ENCODE measurements at regions not wholly inside any gene's neighbourhood (a gene's known extent, or its start where the extent isn't known, plus 50 kb on each side); places are given as distances from the start of the nearest gene placed in this dataset.

DNA sequence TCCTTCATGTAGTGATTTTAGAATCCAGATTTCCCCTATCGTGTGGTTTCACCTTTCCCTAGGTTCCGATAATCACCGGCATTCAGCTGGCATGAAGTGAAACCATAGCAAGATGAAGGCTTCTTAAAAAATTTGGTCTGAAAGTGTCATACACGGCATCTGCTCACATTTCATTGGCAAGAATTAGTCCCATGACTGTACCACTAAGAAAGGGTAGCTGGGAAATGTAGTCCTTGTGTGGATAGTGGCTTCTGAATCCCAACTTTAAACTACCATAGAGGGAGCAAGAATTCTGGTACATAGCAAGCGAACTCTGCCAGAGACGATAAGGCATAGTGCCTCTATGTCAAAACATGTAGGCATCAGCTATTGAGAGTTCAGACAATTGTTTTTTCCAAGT is 360.1 kb upstream of the TBX3 start:
- TF ChIP-seq, protein P1, sequence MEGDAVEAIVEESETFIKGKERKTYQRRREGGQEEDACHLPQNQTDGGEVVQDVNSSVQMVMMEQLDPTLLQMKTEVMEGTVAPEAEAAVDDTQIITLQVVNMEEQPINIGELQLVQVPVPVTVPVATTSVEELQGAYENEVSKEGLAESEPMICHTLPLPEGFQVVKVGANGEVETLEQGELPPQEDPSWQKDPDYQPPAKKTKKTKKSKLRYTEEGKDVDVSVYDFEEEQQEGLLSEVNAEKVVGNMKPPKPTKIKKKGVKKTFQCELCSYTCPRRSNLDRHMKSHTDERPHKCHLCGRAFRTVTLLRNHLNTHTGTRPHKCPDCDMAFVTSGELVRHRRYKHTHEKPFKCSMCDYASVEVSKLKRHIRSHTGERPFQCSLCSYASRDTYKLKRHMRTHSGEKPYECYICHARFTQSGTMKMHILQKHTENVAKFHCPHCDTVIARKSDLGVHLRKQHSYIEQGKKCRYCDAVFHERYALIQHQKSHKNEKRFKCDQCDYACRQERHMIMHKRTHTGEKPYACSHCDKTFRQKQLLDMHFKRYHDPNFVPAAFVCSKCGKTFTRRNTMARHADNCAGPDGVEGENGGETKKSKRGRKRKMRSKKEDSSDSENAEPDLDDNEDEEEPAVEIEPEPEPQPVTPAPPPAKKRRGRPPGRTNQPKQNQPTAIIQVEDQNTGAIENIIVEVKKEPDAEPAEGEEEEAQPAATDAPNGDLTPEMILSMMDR (IDR thresholded peaks at IDR 0.05; ENCODE audit: control extremely low read depth in 1 of 3, insufficient read depth in 1 of 3, low read depth in 1 of 3, low read length in 3 of 3): no peak
- TF ChIP-seq, protein P2, sequence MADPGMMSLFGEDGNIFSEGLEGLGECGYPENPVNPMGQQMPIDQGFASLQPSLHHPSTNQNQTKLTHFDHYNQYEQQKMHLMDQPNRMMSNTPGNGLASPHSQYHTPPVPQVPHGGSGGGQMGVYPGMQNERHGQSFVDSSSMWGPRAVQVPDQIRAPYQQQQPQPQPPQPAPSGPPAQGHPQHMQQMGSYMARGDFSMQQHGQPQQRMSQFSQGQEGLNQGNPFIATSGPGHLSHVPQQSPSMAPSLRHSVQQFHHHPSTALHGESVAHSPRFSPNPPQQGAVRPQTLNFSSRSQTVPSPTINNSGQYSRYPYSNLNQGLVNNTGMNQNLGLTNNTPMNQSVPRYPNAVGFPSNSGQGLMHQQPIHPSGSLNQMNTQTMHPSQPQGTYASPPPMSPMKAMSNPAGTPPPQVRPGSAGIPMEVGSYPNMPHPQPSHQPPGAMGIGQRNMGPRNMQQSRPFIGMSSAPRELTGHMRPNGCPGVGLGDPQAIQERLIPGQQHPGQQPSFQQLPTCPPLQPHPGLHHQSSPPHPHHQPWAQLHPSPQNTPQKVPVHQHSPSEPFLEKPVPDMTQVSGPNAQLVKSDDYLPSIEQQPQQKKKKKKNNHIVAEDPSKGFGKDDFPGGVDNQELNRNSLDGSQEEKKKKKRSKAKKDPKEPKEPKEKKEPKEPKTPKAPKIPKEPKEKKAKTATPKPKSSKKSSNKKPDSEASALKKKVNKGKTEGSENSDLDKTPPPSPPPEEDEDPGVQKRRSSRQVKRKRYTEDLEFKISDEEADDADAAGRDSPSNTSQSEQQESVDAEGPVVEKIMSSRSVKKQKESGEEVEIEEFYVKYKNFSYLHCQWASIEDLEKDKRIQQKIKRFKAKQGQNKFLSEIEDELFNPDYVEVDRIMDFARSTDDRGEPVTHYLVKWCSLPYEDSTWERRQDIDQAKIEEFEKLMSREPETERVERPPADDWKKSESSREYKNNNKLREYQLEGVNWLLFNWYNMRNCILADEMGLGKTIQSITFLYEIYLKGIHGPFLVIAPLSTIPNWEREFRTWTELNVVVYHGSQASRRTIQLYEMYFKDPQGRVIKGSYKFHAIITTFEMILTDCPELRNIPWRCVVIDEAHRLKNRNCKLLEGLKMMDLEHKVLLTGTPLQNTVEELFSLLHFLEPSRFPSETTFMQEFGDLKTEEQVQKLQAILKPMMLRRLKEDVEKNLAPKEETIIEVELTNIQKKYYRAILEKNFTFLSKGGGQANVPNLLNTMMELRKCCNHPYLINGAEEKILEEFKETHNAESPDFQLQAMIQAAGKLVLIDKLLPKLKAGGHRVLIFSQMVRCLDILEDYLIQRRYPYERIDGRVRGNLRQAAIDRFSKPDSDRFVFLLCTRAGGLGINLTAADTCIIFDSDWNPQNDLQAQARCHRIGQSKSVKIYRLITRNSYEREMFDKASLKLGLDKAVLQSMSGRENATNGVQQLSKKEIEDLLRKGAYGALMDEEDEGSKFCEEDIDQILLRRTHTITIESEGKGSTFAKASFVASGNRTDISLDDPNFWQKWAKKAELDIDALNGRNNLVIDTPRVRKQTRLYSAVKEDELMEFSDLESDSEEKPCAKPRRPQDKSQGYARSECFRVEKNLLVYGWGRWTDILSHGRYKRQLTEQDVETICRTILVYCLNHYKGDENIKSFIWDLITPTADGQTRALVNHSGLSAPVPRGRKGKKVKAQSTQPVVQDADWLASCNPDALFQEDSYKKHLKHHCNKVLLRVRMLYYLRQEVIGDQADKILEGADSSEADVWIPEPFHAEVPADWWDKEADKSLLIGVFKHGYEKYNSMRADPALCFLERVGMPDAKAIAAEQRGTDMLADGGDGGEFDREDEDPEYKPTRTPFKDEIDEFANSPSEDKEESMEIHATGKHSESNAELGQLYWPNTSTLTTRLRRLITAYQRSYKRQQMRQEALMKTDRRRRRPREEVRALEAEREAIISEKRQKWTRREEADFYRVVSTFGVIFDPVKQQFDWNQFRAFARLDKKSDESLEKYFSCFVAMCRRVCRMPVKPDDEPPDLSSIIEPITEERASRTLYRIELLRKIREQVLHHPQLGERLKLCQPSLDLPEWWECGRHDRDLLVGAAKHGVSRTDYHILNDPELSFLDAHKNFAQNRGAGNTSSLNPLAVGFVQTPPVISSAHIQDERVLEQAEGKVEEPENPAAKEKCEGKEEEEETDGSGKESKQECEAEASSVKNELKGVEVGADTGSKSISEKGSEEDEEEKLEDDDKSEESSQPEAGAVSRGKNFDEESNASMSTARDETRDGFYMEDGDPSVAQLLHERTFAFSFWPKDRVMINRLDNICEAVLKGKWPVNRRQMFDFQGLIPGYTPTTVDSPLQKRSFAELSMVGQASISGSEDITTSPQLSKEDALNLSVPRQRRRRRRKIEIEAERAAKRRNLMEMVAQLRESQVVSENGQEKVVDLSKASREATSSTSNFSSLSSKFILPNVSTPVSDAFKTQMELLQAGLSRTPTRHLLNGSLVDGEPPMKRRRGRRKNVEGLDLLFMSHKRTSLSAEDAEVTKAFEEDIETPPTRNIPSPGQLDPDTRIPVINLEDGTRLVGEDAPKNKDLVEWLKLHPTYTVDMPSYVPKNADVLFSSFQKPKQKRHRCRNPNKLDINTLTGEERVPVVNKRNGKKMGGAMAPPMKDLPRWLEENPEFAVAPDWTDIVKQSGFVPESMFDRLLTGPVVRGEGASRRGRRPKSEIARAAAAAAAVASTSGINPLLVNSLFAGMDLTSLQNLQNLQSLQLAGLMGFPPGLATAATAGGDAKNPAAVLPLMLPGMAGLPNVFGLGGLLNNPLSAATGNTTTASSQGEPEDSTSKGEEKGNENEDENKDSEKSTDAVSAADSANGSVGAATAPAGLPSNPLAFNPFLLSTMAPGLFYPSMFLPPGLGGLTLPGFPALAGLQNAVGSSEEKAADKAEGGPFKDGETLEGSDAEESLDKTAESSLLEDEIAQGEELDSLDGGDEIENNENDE (IDR thresholded peaks at IDR 0.05; ENCODE audit: insufficient replicate concordance, low read length): no peak
- TF ChIP-seq TAF7 (optimal IDR thresholded peaks at IDR 0.05; ENCODE audit: borderline replicate concordance, low read depth, low read length) (no peak), JUND (IDR thresholded peaks at IDR 0.05; ENCODE audit: low read length) (no peak), SP4 (IDR thresholded peaks at IDR 0.05; ENCODE audit: low read length) (no peak), SIRT6 (IDR thresholded peaks at IDR 0.05; ENCODE audit: low read length) (no peak), RNF2 (IDR thresholded peaks at IDR 0.05; ENCODE audit: borderline replicate concordance, low read depth, low read length, missing control alignments, poor library complexity, severe bottlenecking) (no peak), EZH2 (IDR thresholded peaks at IDR 0.05; ENCODE audit: low read depth, low read length, severe bottlenecking) (no peak)
- TF ChIP-seq, protein P3, sequence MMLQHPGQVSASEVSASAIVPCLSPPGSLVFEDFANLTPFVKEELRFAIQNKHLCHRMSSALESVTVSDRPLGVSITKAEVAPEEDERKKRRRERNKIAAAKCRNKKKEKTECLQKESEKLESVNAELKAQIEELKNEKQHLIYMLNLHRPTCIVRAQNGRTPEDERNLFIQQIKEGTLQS (IDR thresholded peaks at IDR 0.05; ENCODE audit: insufficient read depth, low read depth, low read length): no peak
- TF ChIP-seq, protein P4, sequence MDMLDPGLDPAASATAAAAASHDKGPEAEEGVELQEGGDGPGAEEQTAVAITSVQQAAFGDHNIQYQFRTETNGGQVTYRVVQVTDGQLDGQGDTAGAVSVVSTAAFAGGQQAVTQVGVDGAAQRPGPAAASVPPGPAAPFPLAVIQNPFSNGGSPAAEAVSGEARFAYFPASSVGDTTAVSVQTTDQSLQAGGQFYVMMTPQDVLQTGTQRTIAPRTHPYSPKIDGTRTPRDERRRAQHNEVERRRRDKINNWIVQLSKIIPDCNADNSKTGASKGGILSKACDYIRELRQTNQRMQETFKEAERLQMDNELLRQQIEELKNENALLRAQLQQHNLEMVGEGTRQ (IDR thresholded peaks at IDR 0.05; ENCODE audit: low read length): 0 out of 2 replicates have a peak, but pooled peaks have one; percentile 35
- TF ChIP-seq, protein P5, sequence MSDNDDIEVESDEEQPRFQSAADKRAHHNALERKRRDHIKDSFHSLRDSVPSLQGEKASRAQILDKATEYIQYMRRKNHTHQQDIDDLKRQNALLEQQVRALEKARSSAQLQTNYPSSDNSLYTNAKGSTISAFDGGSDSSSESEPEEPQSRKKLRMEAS (IDR thresholded peaks at IDR 0.05): no peak

Data from H1 (cell line).